BJ (cell line): ENCODE measurements at regions not wholly inside any gene's neighbourhood (a gene's known extent, or its start where the extent isn't known, plus 50 kb on each side); places are given as distances from the start of the nearest gene placed in this dataset.

ENCODE experiments used
- CTCF ChIA-PET: fragments of 350-600 bp; formaldehyde crosslinking; extraction: SDS; loops from one replicate; lab custom pipeline; 2021; ENCODE audit warnings: antibody characterized with exemption, inconsistent platforms; lab: Yijun Ruan, JAX
- POLR2A ChIA-PET: fragments of 300-600 bp; sonication (Branson Sonifier 250); formaldehyde crosslinking; extraction: SDS; loops from one replicate; lab custom pipeline; 2021; ENCODE audit warnings: antibody characterized with exemption; lab: Charles Lee
- DNase-seq: peaks from one replicate; pipeline ENCODE4 v3.0.0-alpha.2; 2011; ENCODE audit warnings: low read depth
- H3K27me3 ChIP-seq: 2 replicates; pipeline ENCODE4 v1.6.0; 2011; ENCODE audit warnings: low read length; ENCODE audit not compliant: control insufficient read depth, insufficient read depth
- H3K36me3 ChIP-seq: 2 replicates; pipeline ENCODE4 v1.5.1; 2011; ENCODE audit warnings: low read length; ENCODE audit not compliant: control insufficient read depth, insufficient read depth
- H3K4me3 ChIP-seq: 2 replicates; pipeline ENCODE4 v1.5.1; 2011; ENCODE audit warnings: low read depth, mild to moderate bottlenecking, control low read depth, low read length
- CTCF ChIP-seq: IDR thresholded peaks from 2 replicates; pipeline ENCODE4 v1.5.1; 2011; ENCODE audit warnings: low read depth, mild to moderate bottlenecking, control low read depth, inconsistent platforms, low read length, moderate library complexity; ENCODE audit not compliant: insufficient read depth

- CTCF ChIA-PET, result no interaction called here
- Histone ChIP-seq H3K27me3 (no peaks in the 10 kb centered on the region), H3K4me3 (no peak overlapping the region), H3K36me3 (no peaks in the 10 kb centered on the region)
- POLR2A ChIA-PET, result no interaction called here
- DNase-seq, result no peak
- TF ChIP-seq CTCF, result no peak
These were observed 683.3 kb downstream of the QKI start for GRCh38 chr6:164097551-164098398.

GRCh38 chr6:164097056-164097455 lies 682.5 kb downstream of the QKI start:
- no peak for DNase-seq
- POLR2A ChIA-PET, result no interaction called here
- Histone ChIP-seq H3K36me3 (no peaks in the 10 kb centered on the region), H3K4me3 (no peak overlapping the region), H3K27me3 (no peaks in the 10 kb centered on the region)
- no peak for TF ChIP-seq CTCF
- CTCF ChIA-PET, result no interaction called here

- Histone ChIP-seq H3K27me3 (no peaks in the 10 kb centered on the region), H3K4me3 (no peak overlapping the region), H3K36me3 (no peaks in the 10 kb centered on the region)
- ChIA-PET CTCF (no interaction called here), POLR2A (no interaction called here)
- no peak for DNase-seq
- TF ChIP-seq CTCF, result no peak
These were observed 680.5 kb downstream of the QKI start for GRCh38 chr6:164095056-164095455.

GRCh38 chr6:164087870-164088269 lies 673.4 kb downstream of the QKI start:
- TF ChIP-seq CTCF, result no peak
- no peak overlapping the region for H3K4me3 ChIP-seq
- H3K27me3 ChIP-seq, result no peaks in the 10 kb centered on the region
- ChIA-PET POLR2A (no interaction called here), CTCF (interaction anchor here (0.7 kb wide), 1 partner anchor 249 kb away, joined by 4 read pairs; no protein-coding TSS in a partner anchor)
- H3K36me3 ChIP-seq, result no peaks in the 10 kb centered on the region
- no peak for DNase-seq

- no peaks in the 10 kb centered on the region for H3K27me3 ChIP-seq
- POLR2A ChIA-PET, result no interaction called here
- H3K36me3 ChIP-seq, result no peaks in the 10 kb centered on the region
- CTCF ChIA-PET, result interaction anchor here (0.6 to 0.7 kb wide), 2 partner anchors 249 to 757 kb away, joined by 3 to 4 read pairs; no protein-coding TSS in a partner anchor
- H3K4me3 ChIP-seq, result no peak overlapping the region
- no peak for TF ChIP-seq CTCF
- DNase-seq, result no peak
These were observed 672.7 kb downstream of the QKI start for GRCh38 chr6:164087211-164087610.
